HG02642 (cell line): ENCODE measurements at regions not wholly inside any gene's neighbourhood (a gene's known extent, or its start where the extent isn't known, plus 50 kb on each side); places are given as distances from the start of the nearest gene placed in this dataset.

Experiments
- ATAC-seq: cut with Tn5 transposase; IDR thresholded peaks from one replicate; pipeline ENCODE4 v1.9.1; 2021; ENCODE audit warnings: mild to moderate bottlenecking; ENCODE audit not compliant: unreplicated experiment, poor library complexity

DNA sequence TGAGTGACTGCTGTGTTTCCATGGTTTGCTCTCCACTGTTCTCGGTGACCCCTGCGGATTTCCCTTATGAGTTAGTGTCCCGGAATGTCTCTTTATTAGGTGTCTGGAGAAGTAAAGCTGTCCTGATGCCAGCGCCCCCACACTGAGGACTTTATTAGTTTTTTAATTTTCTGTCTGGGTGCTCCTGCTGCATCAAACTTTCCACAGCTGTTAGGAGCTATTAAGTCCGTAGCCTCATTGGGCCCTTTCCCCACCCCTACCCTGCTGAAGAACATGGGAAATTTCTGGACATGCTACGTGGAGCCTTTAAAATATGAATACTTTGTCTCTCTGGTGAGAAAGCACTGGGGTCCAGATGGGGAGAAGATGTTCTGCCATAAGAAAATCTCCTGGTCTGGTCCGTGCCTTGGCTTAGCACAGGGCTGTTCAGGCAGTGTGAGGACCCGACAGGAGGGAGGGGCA lies 161.7 kb upstream of the HES1 start:
- no peak for ATAC-seq

DNA sequence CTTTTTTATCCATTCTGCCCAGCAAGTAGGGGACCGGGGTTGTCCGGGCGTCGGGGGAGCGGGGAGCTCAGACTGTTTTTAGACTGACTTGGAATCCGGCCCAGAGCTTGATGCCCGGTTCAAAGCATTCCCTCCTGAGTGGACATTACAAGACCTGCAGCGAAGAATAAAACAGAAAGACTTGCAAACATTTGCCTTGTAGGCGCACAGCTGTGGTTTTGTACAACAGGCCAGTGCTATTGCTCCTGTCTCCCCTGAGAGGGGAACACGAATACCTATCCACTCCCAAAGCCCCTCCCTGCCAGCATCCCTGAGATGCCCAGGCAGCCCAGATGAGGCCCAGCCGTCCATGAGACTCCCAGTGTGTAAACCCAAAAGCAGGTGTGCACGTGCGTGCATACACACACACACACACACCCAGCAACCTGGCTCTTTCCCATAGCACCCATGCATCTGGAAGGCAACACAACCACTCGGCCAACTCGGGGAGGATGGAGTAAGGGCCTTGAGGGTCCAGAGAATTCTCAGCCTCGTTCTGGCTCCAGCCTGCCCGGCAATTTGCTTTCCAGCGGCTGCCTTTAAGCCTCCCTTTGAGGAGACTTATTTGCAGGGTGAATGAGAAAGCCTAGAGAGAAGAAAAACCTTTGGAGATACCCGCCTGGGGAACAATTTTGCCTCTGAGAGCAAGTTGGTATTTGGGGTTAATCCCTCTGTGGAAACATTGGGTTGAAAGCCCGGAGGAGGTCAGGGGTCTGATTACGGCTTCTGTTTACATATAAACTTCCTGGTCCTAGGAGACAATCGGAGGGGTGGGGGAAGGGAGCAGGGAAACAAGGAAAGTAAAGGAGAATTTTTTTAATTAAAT lies 161.0 kb upstream of the HES1 start:
- no peak for ATAC-seq

DNA sequence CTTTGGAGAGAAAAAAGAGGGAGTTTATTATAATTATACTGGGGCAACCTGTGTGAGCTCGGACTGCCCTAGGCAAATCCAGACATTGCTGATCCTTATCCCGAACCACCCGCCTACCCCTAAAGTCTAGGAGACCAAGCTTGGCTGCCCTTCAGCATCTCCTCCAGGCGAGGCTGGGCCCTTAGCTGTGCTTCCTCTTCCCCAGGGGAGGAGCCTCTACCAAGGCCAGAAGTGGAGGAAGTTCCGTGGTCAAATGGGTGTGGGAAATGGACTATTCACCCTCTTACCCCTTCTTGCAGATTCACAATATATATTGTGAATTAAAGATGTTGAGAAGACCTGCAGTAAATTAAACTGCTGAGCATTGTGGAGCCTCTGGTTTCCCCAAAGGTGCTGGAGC lies 158.3 kb upstream of the HES1 start:
- ATAC-seq = no peak

DNA sequence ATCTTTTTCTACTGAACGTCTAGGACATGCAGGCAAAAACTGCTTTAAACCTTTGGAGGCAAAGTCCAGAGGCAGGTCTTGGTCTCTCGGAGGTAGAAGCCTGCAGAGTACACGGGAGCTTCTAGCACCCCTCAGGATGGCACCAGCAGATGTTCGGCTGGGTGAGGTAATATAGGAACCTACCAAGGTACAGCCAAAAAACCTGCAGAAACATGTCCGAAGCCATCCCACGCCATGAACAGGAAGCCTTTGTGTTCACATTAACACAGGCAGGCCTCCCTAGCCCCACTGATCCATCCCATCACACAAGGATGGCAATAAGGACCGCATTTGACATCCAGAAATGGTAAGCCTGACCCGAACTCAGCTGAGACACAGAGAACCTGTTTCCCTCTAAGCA lies 157.9 kb upstream of the HES1 start:
- no peak for ATAC-seq

DNA sequence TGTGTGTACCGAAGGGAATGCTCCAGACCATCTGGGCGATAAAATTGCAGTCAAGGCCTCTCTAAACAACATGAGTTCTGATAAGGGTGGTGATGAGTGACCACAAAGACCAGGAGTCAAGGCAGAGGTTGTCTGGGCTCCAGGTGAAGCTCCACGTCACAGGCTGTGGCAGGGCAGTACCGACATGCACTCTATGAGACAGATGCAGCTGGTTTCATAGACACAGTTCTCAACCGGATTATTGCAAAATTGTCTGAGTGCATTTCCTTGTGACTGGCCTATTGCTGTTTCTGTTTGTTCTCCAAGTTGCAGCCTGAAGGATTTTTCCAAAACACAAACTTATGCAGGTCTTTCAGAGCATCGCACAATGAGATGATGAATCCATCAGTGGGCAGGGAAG lies 157.5 kb upstream of the HES1 start:
- no peak for ATAC-seq

DNA sequence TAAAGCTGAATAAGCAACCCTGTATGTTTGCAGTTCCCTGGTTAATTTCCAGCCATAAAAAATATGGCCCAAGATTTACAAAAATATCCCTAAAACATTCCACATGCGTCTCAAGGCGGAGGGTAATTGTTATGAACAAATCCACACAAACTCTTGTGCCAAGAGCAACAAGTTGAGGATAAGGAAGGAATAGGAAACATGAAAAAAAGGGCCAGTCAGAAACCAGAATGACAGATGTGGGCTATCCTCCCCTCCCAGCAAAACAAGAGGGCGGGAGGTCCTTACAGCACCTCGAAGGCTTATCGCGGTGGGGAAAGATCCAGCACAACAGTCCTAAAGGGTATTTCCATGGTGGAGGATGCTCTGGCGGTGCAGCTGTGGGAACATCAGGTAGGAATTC lies 155.6 kb upstream of the HES1 start:
- ATAC-seq = no peak

DNA sequence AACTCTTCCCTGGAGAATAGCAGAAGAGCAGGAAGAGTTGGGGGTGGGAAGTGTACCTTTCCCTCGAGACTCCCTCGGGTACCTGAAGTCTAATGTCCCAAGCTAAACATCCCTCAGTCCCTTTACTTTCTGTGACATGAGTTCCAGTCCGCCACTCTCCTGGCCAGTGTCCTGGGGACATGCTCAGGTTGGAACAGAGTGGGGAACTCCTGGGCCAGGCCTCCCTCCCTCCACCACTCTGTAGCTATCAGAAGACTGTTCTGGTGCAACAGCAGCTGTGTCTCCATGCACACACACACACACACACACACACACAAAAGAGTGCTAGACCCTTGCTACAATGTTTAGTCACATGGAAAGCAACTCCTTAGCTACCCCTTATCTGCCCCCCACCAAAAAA lies 155.0 kb upstream of the HES1 start:
- ATAC-seq = no peak

DNA sequence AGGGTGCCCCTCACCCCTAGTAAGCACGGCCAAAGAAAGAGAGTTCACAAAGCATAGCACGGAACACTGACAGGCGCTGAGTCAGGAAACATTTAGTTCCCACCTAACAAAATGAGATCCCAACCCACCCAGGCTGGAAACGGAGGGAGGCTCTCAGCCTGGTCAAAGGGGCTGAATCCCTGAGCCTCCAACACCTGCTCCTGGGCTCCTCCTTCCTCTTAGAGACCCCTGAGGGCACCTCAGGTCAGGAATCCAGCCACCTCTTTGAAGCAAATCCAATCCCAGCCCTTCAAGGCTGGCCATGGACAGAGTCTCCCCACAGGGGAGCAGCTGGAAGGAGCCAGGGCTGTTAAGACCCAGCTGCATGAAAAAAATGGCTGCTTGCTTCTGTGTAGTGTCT lies 154.4 kb upstream of the HES1 start:
- ATAC-seq = no peak

DNA sequence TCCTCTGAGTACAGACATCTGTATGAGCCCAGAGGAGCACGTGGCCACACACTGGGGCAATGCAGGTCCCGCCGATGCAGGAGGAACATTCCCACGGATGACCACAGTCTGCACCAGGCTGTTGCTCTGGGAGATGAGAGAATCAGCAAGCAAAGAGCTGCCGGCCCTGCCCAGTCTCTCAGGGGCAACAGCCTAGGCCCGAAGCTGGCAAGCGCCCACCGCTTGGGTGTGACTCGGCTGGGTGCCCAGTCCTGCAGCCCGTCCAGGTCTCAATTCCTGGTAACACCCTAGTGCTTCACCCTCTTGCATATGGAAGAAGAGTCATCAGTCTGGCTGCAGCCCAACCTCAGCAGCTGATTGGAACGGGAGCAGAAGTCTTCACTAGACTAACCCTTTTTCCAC lies 153.7 kb upstream of the HES1 start:
- no peak for ATAC-seq

DNA sequence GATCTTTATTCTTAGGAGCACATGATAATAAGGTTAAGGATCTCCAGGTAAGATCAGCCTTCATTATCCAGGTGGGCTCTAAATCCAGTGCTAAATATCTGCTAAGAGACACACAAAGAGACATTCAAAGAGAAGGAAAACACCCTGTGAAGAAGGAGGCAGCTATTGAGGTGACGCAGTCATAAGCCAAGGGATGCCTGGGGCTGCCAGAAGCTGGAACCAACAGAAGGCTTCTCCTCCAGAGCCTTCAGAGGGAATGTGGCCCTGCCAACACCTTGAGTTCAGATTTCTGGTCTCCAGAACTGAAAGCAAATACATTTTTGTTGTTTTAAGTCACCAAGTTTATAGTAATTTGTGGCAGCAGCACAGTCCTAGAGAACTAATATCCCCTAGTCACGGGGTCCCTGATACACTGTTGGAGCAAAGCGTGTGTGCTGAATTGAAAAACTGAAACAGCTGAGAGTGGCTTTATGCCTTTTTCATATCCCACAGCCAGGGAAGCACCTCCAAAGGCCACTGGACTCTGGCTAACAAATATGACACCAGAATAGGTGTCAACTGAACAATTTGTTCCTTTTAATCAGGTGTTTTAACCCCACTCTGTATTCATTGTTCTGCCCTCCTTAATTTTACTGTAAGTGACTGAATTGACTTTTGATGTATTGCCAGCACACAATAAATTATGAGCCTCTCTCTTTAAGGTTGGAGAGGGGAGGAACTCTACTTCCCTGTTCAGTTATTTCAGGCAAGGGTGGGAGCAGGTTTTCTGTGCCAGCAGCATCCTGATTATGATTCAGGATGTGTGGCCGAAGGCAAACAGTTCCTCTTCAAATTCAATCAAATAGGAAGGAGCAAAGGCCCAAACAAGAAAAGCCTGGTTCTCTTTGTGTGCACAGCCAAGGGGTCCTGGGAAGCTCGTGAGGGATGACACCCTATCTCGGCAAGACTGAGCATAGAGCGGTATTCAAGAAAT lies 151.8 kb upstream of the HES1 start:
- no peak for ATAC-seq

DNA sequence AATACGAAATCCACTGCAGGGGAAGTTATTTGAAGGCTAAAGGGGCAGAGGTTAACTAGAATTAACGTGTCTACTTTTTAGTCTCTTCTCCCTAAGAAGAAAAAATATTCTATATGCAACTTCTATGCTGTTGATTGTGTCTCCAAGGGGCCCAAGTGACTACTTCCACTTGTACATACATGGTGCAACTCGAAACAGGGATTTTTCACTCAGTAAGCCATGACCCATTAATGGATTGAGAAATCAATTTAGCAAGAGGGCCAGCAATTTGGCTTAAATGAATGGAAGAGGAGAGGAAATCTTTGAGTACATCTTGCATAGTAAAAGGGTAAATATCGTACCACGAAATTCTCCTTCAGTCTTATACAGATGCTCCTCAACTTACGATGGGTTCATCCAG lies 151.1 kb upstream of the HES1 start:
- no peak for ATAC-seq

DNA sequence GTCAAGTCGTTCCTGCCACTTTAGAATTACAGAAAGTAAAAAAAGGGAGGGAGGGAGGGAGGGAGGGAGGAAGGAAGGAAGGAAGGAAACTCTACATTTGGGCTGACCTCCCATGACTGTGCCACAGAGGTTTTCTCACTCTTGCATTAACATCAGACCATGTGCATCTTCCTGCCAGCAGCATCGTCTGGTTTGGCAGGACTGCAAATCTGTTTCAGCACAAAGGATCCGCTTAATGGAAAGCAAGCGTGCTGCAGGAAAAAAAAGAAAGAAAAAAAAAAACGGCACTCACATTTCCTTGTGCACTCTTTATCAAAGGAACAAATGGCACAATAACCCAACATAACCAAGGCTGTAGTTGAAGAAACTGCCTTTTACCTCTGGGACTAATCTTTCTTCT lies 148.8 kb upstream of the HES1 start:
- ATAC-seq = no peak

DNA sequence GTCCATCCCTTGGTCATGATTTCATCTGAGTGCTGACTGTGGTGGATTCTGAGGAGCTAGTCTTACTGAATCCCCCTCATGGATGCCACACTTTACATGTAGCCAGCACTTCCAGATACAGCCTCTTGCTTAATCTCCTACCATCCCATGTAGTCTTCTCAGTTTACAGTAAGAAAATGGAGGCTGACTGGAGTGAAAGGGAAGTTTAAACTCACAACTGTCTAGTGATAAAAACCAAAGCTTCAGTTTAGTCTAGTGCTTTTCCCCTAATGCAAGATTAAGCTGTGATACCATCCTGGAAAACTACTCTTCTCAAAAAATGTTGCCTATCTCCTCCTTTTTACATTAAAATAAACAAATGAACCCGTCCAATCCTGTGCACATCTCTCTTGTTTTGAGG lies 146.8 kb upstream of the HES1 start:
- ATAC-seq = no peak

DNA sequence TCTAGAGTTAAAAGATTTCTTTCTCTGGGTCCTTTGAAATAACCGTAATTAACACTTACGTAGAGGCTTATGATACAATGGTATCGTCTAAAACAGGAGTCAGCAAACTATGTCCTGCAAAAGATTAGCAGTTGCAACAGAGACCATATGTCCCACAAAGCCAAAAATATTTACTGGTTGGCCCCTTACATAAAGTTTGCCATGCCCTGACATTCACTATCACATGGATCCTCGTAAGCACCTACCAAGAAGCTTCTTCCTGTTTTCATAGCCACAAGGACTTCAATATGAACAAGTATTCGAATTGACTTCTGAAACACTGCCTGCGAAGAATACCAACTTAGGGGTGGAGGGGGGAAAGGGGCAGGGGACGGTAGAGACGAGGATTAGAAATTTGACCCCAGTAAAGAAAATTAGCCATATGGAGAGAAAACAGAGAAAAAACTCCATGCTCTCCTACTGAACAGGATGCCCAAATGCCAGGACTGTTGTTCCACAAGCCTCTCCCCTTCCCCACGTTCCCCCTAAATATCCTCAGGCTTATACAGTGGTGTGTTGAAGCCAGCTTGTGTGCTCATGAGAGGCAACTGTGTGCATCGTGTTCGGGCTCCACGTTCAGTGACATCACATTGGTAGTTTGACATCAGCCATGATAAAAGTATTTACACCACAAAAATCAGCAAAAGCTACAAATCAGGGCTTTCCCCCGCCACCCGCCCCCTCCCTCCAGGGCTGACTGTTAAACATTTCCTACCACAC lies 144.1 kb upstream of the HES1 start:
- no peak for ATAC-seq

DNA sequence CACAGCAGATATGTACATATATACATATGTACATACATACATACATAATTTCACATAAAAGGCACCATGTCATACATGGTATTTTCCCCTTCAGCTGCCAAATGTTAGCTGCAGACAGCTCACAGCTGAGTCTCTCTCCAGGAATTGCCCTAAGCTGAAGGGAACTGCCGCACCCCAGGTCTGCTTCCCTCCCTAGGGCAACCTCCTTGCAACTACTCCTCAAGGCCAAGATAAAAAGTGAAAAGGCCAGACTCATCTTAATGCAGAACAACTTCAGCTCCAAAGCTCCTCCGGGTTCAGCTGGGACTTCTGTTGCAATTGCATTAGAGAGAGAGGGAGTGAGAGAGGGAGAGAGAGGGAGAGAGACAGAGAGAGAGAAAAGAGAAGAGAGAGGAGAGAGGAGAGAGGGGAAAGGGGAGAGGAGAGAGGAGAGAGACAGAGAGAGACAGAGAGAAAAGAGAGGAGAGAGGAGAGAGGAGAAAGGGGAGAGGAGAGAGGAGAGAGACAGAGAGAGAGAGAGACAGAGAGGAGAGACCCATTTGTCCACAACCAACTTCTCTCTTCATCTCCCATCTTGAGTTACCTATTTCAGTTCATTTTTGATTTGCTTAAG lies 143.4 kb upstream of the HES1 start:
- ATAC-seq = no peak

DNA sequence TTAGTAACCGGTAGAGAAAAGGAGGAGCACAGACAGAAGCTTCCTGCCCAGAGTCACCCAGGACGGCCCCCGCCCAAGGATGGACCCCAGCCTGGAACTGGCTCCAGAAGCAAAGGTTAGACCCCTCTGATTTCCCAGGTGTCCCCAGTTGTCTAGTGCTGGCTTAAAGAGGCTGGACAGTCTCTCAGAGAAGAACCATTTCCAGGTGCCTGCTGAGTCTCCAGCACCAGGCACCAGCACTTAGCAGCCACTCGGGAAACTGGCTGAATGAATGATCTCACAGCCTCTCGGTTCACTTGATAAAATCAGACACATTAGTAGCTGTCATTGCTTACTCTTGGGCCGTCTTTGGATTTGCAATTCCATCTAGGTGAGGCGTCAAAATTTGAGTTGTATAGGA lies 139.7 kb upstream of the HES1 start:
- ATAC-seq = no peak

DNA sequence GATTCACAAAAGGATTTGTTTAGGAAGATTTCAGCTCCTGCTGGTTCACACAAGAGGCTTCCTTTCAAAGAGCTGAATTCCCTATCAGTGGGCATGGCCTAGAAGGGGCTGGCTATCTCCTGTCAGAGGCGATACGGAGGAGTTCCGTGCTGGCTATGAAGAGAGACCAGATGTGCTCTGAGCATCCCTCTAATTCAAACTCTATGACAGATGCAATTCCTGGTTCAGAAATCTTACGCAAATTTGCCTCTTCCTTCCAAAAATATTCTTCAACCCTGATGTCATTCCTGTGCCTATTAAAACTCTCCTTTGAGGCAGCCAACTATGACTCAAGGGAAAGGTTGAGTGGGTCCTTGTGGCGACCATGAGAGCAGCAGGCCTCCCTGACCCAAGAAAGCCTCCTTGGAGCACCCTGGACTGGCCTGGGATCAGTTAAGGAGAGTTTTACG lies 139.3 kb upstream of the HES1 start:
- no peak for ATAC-seq

DNA sequence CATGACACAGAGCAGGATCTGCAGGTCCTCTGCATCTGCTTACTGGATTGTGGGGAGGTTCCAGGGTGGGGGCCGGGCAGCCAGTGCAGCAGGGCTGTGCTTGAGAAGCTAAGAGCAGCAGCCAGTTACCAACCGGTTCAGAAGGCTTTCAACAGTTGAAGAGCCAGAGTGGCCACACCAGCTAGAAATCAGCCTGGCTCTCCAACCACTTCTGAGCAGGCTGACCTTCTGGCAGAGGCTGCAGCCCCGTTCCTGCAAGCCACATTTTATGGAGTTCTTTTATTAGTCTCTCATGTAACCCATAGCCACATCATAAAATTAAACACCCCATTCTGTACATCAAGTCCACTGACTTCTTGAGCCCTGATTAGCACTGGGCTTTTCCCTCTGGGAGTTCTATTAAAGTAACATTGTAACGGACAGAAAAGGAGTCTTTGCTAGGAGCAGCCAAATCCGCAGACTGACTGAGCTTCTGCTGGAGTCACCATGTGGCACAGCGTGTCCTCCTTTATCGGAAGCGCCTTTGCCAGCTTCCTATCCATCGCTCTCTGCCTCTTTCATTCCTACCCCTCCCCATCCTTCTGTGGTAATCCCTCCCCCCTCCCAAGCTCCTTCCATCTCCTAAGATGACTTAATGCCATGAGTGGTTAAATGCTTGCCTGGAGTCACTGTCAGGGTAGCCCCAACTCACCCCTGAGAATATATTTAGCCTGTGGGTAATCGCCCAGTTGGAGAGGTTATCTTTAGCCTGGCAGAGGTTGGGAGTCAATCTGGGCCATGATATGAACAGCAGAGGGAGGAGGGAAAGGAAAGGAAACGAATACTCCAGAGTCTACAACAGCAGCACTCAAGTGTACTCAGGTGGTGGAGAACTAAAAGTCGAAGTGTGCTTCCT lies 138.5 kb upstream of the HES1 start:
- no peak for ATAC-seq

DNA sequence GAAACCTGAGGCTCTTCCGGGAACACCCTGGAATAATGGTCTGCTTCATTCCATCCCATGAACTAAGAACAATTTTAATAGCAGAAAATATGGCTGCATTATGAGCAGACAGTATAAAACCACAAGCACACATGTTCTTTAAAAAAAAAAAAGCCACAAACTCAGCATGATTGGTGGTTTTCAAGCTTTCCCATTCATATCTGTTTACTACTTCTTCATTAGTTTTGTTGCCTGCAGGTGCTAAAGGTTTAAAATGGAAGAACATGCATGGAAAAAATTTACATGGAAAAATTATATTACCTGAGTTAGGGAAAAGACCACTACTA lies 137.9 kb upstream of the HES1 start:
- no peak for ATAC-seq
